Choroid plexus epithelial cell (primary cell): ENCODE measurements at regions not wholly inside any gene's neighbourhood (a gene's known extent, or its start where the extent isn't known, plus 50 kb on each side); places are given as distances from the start of the nearest gene placed in this dataset.
"Not testable (repeated sequence)": the region's sequence is repeated elsewhere in the genome, so short reads cannot be mapped to it uniquely, and the experiment has no call there.

ENCODE experiments used
- DNase-seq: peaks from one replicate; pipeline ENCODE4 v3.0.0-alpha.2; 2010; ENCODE audit warnings: low read depth
- H3K4me3 ChIP-seq: 2 replicates; pipeline ENCODE4 v1.5.1; 2011; ENCODE audit warnings: low read depth, mild to moderate bottlenecking, control low read depth, low read length, moderate library complexity
- TF ChIP-seq, protein P1 (sequence below): conservative IDR thresholded peaks from 2 replicates; pipeline ENCODE4 v1.5.1; 2011; ENCODE audit warnings: low read depth, mild to moderate bottlenecking, control low read depth, inconsistent platforms, low read length, moderate library complexity

GRCh38 chr14:89699071-89699470 lies 255.5 kb downstream of the EFCAB11 start:
- H3K4me3 ChIP-seq = no peak overlapping the region
- TF ChIP-seq, protein P1, sequence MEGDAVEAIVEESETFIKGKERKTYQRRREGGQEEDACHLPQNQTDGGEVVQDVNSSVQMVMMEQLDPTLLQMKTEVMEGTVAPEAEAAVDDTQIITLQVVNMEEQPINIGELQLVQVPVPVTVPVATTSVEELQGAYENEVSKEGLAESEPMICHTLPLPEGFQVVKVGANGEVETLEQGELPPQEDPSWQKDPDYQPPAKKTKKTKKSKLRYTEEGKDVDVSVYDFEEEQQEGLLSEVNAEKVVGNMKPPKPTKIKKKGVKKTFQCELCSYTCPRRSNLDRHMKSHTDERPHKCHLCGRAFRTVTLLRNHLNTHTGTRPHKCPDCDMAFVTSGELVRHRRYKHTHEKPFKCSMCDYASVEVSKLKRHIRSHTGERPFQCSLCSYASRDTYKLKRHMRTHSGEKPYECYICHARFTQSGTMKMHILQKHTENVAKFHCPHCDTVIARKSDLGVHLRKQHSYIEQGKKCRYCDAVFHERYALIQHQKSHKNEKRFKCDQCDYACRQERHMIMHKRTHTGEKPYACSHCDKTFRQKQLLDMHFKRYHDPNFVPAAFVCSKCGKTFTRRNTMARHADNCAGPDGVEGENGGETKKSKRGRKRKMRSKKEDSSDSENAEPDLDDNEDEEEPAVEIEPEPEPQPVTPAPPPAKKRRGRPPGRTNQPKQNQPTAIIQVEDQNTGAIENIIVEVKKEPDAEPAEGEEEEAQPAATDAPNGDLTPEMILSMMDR = no peak
- DNase-seq = no peak

DNA sequence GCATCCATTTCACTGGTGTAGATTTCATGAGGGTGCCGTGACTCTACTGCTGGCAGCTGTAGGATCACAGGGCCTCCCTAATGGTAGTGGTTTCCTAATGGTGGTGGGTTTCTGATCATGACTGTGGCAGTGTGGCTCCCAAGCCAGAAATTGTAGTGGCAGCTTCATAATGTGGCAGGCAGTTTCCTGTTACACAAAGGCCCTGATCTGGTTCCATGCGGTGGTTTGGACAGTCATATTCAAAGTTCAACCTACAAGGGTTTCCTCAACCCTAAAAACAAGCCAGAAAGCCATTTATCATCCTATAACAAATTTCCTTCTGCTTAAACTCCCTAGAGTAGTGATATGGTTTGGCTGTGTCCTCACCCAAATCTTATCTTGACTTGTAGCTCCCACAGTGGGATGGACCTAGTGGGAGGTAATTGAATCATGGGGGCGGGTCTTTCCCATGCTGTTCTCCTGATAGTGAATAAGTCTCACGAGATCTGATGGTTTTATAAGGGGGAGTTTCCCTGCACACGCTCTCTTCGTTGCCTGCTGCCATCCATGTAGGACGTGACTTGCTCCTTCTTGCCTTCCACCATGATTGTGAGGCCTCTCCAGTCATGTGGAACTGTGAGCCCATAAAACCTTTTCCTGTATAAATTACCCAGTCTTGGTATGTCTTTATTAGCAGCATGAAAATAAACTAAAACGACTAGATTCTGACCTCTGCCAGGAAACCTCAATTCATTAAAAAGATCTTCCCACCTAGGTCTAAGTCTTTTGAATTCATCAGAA lies 257.1 kb downstream of the EFCAB11 start:
- no peak for DNase-seq
- TF ChIP-seq, protein P1 = no peak
- no peak overlapping the region for H3K4me3 ChIP-seq

DNA sequence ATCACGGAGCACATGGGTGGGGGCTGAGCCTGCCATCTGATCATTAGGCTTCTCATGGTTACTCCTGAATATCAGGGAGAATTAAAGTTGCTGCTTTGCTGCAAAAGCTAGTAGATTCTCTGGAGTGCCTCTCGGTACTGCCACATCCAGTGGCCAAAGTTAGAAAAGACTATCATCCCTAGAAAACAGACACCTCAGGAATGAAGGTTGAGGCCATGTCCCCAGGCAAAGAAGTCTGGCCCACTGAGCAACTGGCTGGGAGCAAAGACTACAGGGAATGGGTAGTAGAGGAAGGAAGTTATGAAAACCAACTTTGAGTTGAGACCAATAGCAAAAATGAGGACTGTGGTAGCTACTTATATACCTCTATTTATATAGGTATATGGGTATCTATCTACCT lies 258.7 kb downstream of the EFCAB11 start:
- no peak overlapping the region for H3K4me3 ChIP-seq
- DNase-seq = no peak
- TF ChIP-seq, protein P1 = no peak

- no peak overlapping the region for H3K4me3 ChIP-seq
- TF ChIP-seq, protein P1 = no peak
- DNase-seq = no peak
These were observed 264.4 kb downstream of the EFCAB11 start for GRCh38 chr14:89690139-89690538.

- H3K4me3 ChIP-seq, DNase-seq: not testable (repeated sequence)
These were observed 264.8 kb downstream of the EFCAB11 start for GRCh38 chr14:89689711-89690110.

DNA sequence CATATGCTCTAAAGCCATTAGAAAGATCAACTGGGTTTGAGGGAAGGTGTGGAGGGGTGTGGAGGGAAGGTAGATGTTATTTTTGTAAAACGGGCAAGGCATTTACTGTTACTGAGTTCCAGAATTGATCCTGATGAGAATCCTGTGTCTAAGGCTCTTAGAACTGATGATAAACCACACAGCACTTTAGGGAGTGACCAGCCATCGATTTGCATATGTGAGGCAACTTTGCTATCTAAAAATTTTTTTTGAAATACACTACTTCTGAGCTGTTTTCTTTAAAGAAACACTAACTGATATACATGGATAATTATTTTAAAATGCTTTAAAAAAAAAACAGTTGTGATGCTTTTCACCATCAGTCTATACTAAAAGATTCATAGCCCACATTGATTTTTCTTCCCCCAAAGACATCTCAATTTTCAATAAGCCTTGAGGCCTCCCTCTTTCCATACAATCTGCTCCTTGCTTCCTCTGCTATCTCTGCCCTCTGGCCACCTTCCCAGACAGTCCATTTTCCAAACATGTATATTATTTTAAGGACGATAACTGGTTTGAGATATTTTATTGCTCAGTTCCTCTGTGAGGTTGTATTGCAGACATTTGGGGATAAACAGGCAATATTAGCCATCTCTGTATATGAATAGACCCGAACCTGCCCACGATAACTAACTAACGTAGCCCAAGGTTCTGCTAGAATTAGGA lies 265.9 kb downstream of the EFCAB11 start:
- TF ChIP-seq, protein P1 = no peak
- H3K4me3 ChIP-seq = no peak overlapping the region
- no peak for DNase-seq

- not testable (repeated sequence) for H3K4me3 ChIP-seq, DNase-seq
These were observed 267.4 kb downstream of the EFCAB11 start for GRCh38 chr14:89687129-89687528.

- H3K4me3 ChIP-seq = no peak overlapping the region
- TF ChIP-seq, protein P1 = no peak
- DNase-seq = no peak
These were observed 267.1 kb upstream of the FOXN3 start for GRCh38 chr14:89684139-89684538.
